22Rv1 (cell line): ENCODE measurements at regions not wholly inside any gene's neighbourhood (a gene's known extent, or its start where the extent isn't known, plus 50 kb on each side); places are given as distances from the start of the nearest gene placed in this dataset.

Experiments used
- ZFX ChIP-seq: fragments of 450-650 bp; IDR thresholded peaks from 2 replicates; pipeline ENCODE4 v1.6.1; 2017; ENCODE audit warnings: antibody characterized with exemption, borderline replicate concordance
- TF ChIP-seq, protein P1 (sequence below): fragments of 450-650 bp; IDR thresholded peaks from 2 replicates; pipeline ENCODE4 v1.5.1; 2017; ENCODE audit warnings: mild to moderate bottlenecking

DNA sequence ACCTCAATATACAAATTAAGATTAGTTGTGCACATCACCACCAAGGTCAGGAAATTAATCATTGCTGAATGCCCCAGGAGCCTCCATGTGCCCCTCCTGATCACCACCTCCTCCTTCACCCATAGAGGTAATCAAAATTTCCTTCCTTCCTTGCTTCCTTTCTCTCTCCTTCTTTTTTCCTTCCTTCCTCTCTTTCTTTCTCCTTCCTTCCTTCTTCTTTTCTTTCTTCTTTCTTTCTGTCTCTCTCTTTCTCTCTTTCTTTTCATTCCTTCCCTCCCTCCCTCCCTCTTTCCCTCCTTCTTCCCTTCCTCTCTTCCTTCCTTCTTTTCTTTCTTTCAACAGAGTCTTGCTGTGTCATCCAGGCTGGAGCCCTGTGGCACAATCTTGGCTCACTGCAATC is 67.9 kb upstream of the FTH1 start:
- TF ChIP-seq, protein P1, sequence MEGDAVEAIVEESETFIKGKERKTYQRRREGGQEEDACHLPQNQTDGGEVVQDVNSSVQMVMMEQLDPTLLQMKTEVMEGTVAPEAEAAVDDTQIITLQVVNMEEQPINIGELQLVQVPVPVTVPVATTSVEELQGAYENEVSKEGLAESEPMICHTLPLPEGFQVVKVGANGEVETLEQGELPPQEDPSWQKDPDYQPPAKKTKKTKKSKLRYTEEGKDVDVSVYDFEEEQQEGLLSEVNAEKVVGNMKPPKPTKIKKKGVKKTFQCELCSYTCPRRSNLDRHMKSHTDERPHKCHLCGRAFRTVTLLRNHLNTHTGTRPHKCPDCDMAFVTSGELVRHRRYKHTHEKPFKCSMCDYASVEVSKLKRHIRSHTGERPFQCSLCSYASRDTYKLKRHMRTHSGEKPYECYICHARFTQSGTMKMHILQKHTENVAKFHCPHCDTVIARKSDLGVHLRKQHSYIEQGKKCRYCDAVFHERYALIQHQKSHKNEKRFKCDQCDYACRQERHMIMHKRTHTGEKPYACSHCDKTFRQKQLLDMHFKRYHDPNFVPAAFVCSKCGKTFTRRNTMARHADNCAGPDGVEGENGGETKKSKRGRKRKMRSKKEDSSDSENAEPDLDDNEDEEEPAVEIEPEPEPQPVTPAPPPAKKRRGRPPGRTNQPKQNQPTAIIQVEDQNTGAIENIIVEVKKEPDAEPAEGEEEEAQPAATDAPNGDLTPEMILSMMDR = no peak
- TF ChIP-seq ZFX = no peak
